ENCODE measurements at regions not wholly inside any gene's neighbourhood (a gene's known extent, or its start where the extent isn't known, plus 50 kb on each side); places are given as distances from the start of the nearest gene placed in this dataset.

DNA sequence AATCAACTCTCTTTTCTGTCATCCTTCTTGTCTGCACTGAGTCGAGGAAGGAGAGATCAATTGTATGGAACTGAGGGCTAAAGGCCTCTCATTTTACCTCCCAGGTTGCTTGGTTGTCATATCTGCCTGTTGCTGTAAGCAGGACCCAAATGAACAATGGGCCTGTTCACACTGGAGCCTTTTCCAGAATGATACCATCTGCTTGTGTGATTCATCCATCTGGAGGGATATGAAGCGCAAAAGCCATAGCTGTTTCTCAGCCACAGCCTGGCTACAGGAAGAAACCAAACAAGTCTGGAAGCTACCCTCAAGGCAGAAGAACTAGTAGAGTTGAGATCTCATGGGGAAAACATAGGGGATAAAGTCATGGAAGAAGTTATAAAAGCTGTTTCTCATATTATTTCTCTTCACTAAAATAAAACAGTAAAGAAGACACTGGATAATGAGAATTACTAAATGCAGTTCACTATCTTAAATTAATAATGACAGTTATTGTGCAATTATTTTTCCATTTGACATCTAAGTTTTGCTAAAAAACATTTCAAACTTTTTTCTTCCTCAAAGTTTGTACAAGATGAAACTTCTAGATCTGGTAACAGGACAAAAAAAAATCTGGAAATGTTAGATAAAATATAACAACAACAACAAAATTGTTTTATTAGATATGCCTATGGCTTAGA is 106.3 kb downstream of the SPTSSA start:
- no peak overlapping the region for H3K4me3 ChIP-seq
- no peaks in the 10 kb centered on the region for H3K4me1 ChIP-seq
- H3K36me3 ChIP-seq: no peaks in the 10 kb centered on the region
- intact Hi-C loops (cut with DNase I): no loop called here
- no peaks in the 10 kb centered on the region for H3K9me3 ChIP-seq
- no peak overlapping the region for H3K27ac ChIP-seq
- no peak for DNase-seq
- H3K27me3 ChIP-seq: no peaks in the 10 kb centered on the region
- ATAC-seq: no peak
- 77% methylated on average over 2 of the region's 2 CpGs for WGBS (ENCODE audit: insufficient coverage, low coverage, low lambda C conversion rate, missing lambda C conversion rate)
- TF ChIP-seq, protein P1, sequence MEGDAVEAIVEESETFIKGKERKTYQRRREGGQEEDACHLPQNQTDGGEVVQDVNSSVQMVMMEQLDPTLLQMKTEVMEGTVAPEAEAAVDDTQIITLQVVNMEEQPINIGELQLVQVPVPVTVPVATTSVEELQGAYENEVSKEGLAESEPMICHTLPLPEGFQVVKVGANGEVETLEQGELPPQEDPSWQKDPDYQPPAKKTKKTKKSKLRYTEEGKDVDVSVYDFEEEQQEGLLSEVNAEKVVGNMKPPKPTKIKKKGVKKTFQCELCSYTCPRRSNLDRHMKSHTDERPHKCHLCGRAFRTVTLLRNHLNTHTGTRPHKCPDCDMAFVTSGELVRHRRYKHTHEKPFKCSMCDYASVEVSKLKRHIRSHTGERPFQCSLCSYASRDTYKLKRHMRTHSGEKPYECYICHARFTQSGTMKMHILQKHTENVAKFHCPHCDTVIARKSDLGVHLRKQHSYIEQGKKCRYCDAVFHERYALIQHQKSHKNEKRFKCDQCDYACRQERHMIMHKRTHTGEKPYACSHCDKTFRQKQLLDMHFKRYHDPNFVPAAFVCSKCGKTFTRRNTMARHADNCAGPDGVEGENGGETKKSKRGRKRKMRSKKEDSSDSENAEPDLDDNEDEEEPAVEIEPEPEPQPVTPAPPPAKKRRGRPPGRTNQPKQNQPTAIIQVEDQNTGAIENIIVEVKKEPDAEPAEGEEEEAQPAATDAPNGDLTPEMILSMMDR (IDR thresholded peaks at IDR 0.05): no peak
- TF ChIP-seq POLR2A (IDR thresholded peaks at IDR 0.05): no peak

DNA sequence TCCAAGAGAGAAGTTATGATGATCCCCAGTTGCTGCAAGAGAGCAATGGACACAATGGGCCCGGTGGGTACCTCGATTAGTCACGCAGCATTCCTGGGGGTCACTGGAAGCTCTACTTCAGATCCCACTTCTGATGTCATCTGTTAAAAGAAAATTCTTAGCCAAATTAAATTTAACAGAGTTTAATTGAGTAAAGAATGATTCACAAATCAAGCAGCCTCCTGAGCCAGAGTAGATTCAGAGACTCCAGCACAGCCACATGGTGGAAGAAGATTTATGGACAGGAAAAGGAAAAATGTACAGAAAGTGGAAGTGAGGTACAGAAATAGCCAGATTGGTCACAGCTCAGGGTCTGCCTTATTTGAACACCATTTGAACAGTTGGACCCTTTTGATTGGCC is 107.5 kb downstream of the SPTSSA start:
- ATAC-seq: no peak
- no peaks in the 10 kb centered on the region for H3K36me3 ChIP-seq

DNA sequence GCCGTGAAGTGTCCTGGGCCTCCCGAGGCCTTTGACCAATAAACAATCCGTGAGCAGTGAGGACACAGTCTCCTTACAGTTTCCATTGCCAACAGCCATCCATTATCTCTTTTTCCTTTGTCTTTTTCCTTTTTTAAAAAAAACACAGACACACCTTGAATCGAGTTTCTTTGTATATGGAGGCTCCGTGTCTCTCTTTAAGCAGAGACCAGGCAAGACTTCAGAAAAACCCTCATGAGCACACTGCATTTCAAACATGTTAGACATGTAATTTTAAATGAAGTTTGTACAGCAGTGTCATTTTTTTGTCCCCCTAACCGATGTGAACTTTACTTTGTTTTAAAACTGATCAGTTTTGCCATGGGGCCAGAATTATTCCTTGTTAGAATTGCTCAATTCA is 111.1 kb downstream of the SPTSSA start:
- WGBS (ENCODE audit: insufficient coverage, low coverage, low lambda C conversion rate, missing lambda C conversion rate): 65% methylated on average over 6 of the region's 6 CpGs
- no peak overlapping the region for H3K4me3 ChIP-seq
- DNase-seq: no peak
- H3K27me3 ChIP-seq: no peaks in the 10 kb centered on the region
- intact Hi-C loops (cut with DNase I): no loop called here
- no peak overlapping the region for H3K27ac ChIP-seq
- no peaks in the 10 kb centered on the region for H3K4me1 ChIP-seq
- H3K36me3 ChIP-seq: no peaks in the 10 kb centered on the region
- no peaks in the 10 kb centered on the region for H3K9me3 ChIP-seq
- ATAC-seq: no peak
- TF ChIP-seq POLR2A (IDR thresholded peaks at IDR 0.05): no peak
- TF ChIP-seq, protein P1 (IDR thresholded peaks at IDR 0.05): no peak

More for the DNA sequence above, 107.5 kb downstream of the SPTSSA start:
- no peaks in the 10 kb centered on the region for H3K27me3 ChIP-seq
- 82% methylated on average over 3 of the region's 3 CpGs for WGBS (ENCODE audit: insufficient coverage, low coverage, low lambda C conversion rate, missing lambda C conversion rate)
- no peaks in the 10 kb centered on the region for H3K4me1 ChIP-seq
- H3K4me3 ChIP-seq: no peak overlapping the region
- intact Hi-C loops (cut with DNase I): no loop called here
- no peak overlapping the region for H3K27ac ChIP-seq
- DNase-seq: no peak
- TF ChIP-seq POLR2A (IDR thresholded peaks at IDR 0.05): no peak
- TF ChIP-seq, protein P1 (IDR thresholded peaks at IDR 0.05): no peak
- H3K9me3 ChIP-seq: no peaks in the 10 kb centered on the region

DNA sequence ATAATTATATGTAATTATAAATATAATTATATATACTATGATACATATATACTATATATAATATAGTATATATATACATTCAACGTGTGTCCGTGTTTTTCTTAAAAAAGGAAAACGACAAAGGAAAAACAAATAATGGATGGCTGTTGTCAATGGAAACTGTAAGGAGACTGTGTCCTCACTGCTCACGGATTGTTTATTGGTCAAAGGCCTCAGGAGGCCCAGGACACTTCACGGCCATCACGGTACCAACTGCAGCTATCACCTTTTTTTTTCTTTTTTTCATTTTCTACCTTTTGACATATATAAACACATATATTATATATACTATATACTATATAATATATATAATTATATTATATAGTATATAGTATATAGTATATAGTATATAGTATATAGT is 113.4 kb downstream of the SPTSSA start:
- no peak for ATAC-seq
- Histone ChIP-seq H3K27me3 (no peaks in the 10 kb centered on the region), H3K27ac (no peak overlapping the region), H3K4me3 (no peak overlapping the region), H3K36me3 (no peaks in the 10 kb centered on the region), H3K4me1 (no peaks in the 10 kb centered on the region), H3K9me3 (no peaks in the 10 kb centered on the region)
- 79% methylated on average over 6 of the region's 6 CpGs for WGBS (ENCODE audit: insufficient coverage, low coverage, low lambda C conversion rate, missing lambda C conversion rate)
- intact Hi-C loops (cut with DNase I): no loop called here
- TF ChIP-seq POLR2A (IDR thresholded peaks at IDR 0.05): no peak
- TF ChIP-seq, protein P1 (IDR thresholded peaks at IDR 0.05): no peak
- no peak for DNase-seq

Measured in right lobe of liver (tissue), 6 donors.